NCI-H2107 treated with DMSO at 0.1 percent for 48 hours (cell line): ENCODE measurements at regions not wholly inside any gene's neighbourhood (a gene's known extent, or its start where the extent isn't known, plus 50 kb on each side); places are given as distances from the start of the nearest gene placed in this dataset.

Experiments
- DNase-seq: peaks from one replicate; lab custom pipeline; 2025; ENCODE audit not compliant: unreplicated experiment; lab: John Stamatoyannopoulos, UW

- DNase-seq = no peak
Observed at GRCh38 chr6:22878706-22879105, 309.3 kb downstream of the HDGFL1 start.

GRCh38 chr6:22880686-22881433 is 311.5 kb downstream of the HDGFL1 start:
- DNase-seq = no peak

GRCh38 chr6:22882581-22882980 is 313.2 kb downstream of the HDGFL1 start:
- no peak for DNase-seq

GRCh38 chr6:22883061-22883717 is 313.8 kb downstream of the HDGFL1 start:
- no peak for DNase-seq

- no peak for DNase-seq
Observed at GRCh38 chr6:22884456-22884855, 315.1 kb downstream of the HDGFL1 start.

GRCh38 chr6:22886650-22887581 is 317.6 kb downstream of the HDGFL1 start:
- DNase-seq = no peak

GRCh38 chr6:22888163-22888752 is 318.9 kb downstream of the HDGFL1 start:
- peak; percentile 50 for DNase-seq

- DNase-seq = no peak
Observed at GRCh38 chr6:22891934-22892333, 322.6 kb downstream of the HDGFL1 start.

GRCh38 chr6:22892452-22892851 is 323.1 kb downstream of the HDGFL1 start:
- no peak for DNase-seq

- DNase-seq = no peak
Observed at GRCh38 chr6:22896696-22897095, 327.3 kb downstream of the HDGFL1 start.

GRCh38 chr6:22899426-22899825 is 330.1 kb downstream of the HDGFL1 start:
- no peak for DNase-seq

- no peak for DNase-seq
Observed at GRCh38 chr6:22903826-22904225, 334.5 kb downstream of the HDGFL1 start.

GRCh38 chr6:22904431-22904830 is 335.1 kb downstream of the HDGFL1 start:
- peak; percentile 20 for DNase-seq

GRCh38 chr6:22906091-22906549 is 336.8 kb downstream of the HDGFL1 start:
- DNase-seq = no peak

GRCh38 chr6:22907085-22907484 is 337.7 kb downstream of the HDGFL1 start:
- no peak for DNase-seq

- DNase-seq = no peak
Observed at GRCh38 chr6:22910370-22910769, 341.0 kb downstream of the HDGFL1 start.

- DNase-seq = no peak
Observed at GRCh38 chr6:22913612-22914011, 344.2 kb downstream of the HDGFL1 start.

- no peak for DNase-seq
Observed at GRCh38 chr6:22917344-22917743, 348.0 kb downstream of the HDGFL1 start.

- no peak for DNase-seq
Observed at GRCh38 chr6:22921828-22922227, 352.5 kb downstream of the HDGFL1 start.

GRCh38 chr6:22925304-22925835 is 356.0 kb downstream of the HDGFL1 start:
- DNase-seq = no peak
